HCT116 (cell line): ENCODE measurements at regions not wholly inside any gene's neighbourhood (a gene's known extent, or its start where the extent isn't known, plus 50 kb on each side); places are given as distances from the start of the nearest gene placed in this dataset.

Source experiments
- ATAC-seq: fragments of 200-7000 bp; cut with Tn5 transposase; 2 replicates; pipeline ENCODE4 v1.9.1; 2020; ENCODE audit warnings: mild to moderate bottlenecking, moderate library complexity
- BruUV-seq: library from RNA; stranded (reverse); fragments of 400-500 nt; replicated peaks from 2 replicates; lab custom pipeline; 2021; lab: Mats Ljungman, UMichigan
- CTCF ChIA-PET: fragments of 300-600 bp; sonication (Branson Sonifier 250); formaldehyde crosslinking; loops from one replicate; lab custom pipeline; 2021; ENCODE audit warnings: antibody characterized with exemption; lab: Charles Lee
- POLR2A ChIA-PET: fragments of 300-600, 350-600 bp; sonication (Branson Sonifier 250); formaldehyde crosslinking; loops from one replicate; lab custom pipeline; 2021; ENCODE audit warnings: antibody characterized with exemption; lab: Charles Lee
- RAD21 ChIA-PET, 2 experiments: fragments of 300-600 bp; sonication (Branson Sonifier 250); formaldehyde crosslinking; loops; one replicate each; lab custom pipeline; 2023; ENCODE audit warnings: low total read pairs in 2 of 2; ENCODE audit not compliant: uncharacterized antibody in 2 of 2, unreplicated experiment in 2 of 2, low non-redundant PET in 1 of 2; lab: Charles Lee
- DNase-seq: peaks from one replicate; pipeline ENCODE4 v3.0.0-alpha.2; 2010; ENCODE audit warnings: low read depth, low spot score
- H2AFZ ChIP-seq: fragments of 200-600 bp; shearing (Covaris generic), sonication (generic); 2 replicates; pipeline ENCODE4 v1.6.1; 2017; ENCODE audit warnings: low read depth, mixed run types, mixed read lengths, antibody characterized with exemption, low read length; ENCODE audit not compliant: poor library complexity, severe bottlenecking
- H3K27ac ChIP-seq: 2 replicates; pipeline ENCODE4 v1.5.1; 2012; ENCODE audit warnings: low read depth, low read length
- H3K27me3 ChIP-seq: fragments of 200-600 bp; sonication (generic); 2 replicates; pipeline ENCODE4 v1.6.1; 2016; ENCODE audit warnings: mixed run types, low read length, mixed read lengths; ENCODE audit not compliant: insufficient read depth
- H3K36me3 ChIP-seq, 2 experiments: fragments of 200-500 bp in 1 of 2; fragments of 200-600 bp in 1 of 2; sonication (Bioruptor generic) in 1 of 2; sonication (generic) in 1 of 2; 2 replicates each; pipeline versions ENCODE4 v1.5.1 to v1.6.1; 2014 to 2016; ENCODE audit warnings: low read length in 2 of 2, inconsistent platforms in 1 of 2, mixed read lengths in 1 of 2, mixed run types in 1 of 2; ENCODE audit not compliant: insufficient read depth in 2 of 2, control insufficient read depth in 1 of 2
- H3K4me1 ChIP-seq, 2 experiments: fragments of 200-600 bp in 1 of 2; sonication (generic) in 1 of 2; 2 replicates each; pipeline versions ENCODE4 v1.5.1 to v1.6.1; 2012 to 2017; ENCODE audit warnings: low read length in 2 of 2, inconsistent platforms in 1 of 2, mild to moderate bottlenecking in 1 of 2, mixed read lengths in 1 of 2, mixed run types in 1 of 2, moderate library complexity in 1 of 2; ENCODE audit not compliant: insufficient read depth in 2 of 2, control insufficient read depth in 1 of 2
- H3K4me2 ChIP-seq: fragments of 200-600 bp; sonication (generic); 2 replicates; pipeline ENCODE4 v1.6.1; 2017; ENCODE audit warnings: mixed run types, low read length, mixed read lengths
- H3K4me3 ChIP-seq, 2 experiments: fragments of 200-600 bp in 1 of 2; sonication (generic) in 1 of 2; replicated peaks in 1 of 2; 2 replicates each; pipeline ENCODE4 v1.5.1; 2011 to 2016; ENCODE audit warnings: low read length in 2 of 2, control low read depth in 1 of 2, low read depth in 1 of 2, mild to moderate bottlenecking in 1 of 2, mixed read lengths in 1 of 2, mixed run types in 1 of 2
- H3K79me2 ChIP-seq: fragments of 200-600 bp; sonication (generic); 2 replicates; pipeline ENCODE4 v1.6.1; 2017; ENCODE audit warnings: mild to moderate bottlenecking, mixed run types, low read length, moderate library complexity, mixed read lengths; ENCODE audit not compliant: insufficient read depth
- H3K9ac ChIP-seq: fragments of 200-600 bp; sonication (generic); 2 replicates; pipeline ENCODE4 v1.6.1; 2016; ENCODE audit warnings: low read length, mixed read lengths
- H3K9me2 ChIP-seq: fragments of 200-600 bp; sonication (generic), shearing (Covaris generic); 2 replicates; pipeline ENCODE4 v1.6.1; 2017; ENCODE audit warnings: mixed run types, mild to moderate bottlenecking, moderate library complexity; ENCODE audit not compliant: insufficient read depth
- H3K9me3 ChIP-seq, 2 experiments: fragments of 200-500 bp in 1 of 2; fragments of 200-600 bp in 1 of 2; sonication (Bioruptor generic) in 1 of 2; sonication (generic) in 1 of 2; 2 replicates each; pipeline ENCODE4 v1.6.1; 2014 to 2017; ENCODE audit warnings: low read length in 2 of 2, mixed read lengths in 2 of 2, inconsistent platforms in 1 of 2, low read depth in 1 of 2, mild to moderate bottlenecking in 1 of 2, mixed run types in 1 of 2, moderate library complexity in 1 of 2; ENCODE audit not compliant: control insufficient read depth in 1 of 2, insufficient read depth in 1 of 2
- H4K20me1 ChIP-seq: fragments of 200-600 bp; sonication (generic), shearing (Covaris generic); 2 replicates; pipeline ENCODE4 v1.6.1; 2017; ENCODE audit warnings: mixed run types, mild to moderate bottlenecking, moderate library complexity; ENCODE audit not compliant: insufficient read depth
- CEBPB ChIP-seq: IDR thresholded peaks from 2 replicates; pipeline ENCODE4 v1.6.1; 2012; ENCODE audit warnings: low read depth
- POLR2AphosphoS5 ChIP-seq: IDR thresholded peaks from 2 replicates; pipeline ENCODE4 v1.6.1; 2011; ENCODE audit warnings: mild to moderate bottlenecking, low read depth, low read length, moderate library complexity
- RAD21 ChIP-seq: IDR thresholded peaks from 2 replicates; pipeline ENCODE4 v1.6.1; 2012; ENCODE audit warnings: low read depth, mild to moderate bottlenecking
- intact Hi-C: fragments of 100-400 bp; cut with micrococcal nuclease; formaldehyde crosslinking; loops from 2 replicates; pipeline ENCODE4 v1.10.0; 2022
- TF ChIP-seq, protein P1 (sequence below): IDR thresholded peaks from 2 replicates; pipeline ENCODE4 v1.6.1; 2012; ENCODE audit warnings: low read depth
- TF ChIP-seq, protein P2 (sequence below), 3 experiments: fragments of 200-600 bp in 1 of 3; sonication (generic) in 1 of 3; IDR thresholded peaks in 2 of 3; conservative IDR thresholded peaks in 1 of 3; 2 replicates each; pipeline ENCODE4 v1.5.1; 2012 to 2017; ENCODE audit warnings: low read depth in 2 of 3, low read length in 2 of 3, antibody characterized with exemption in 1 of 3, borderline replicate concordance in 1 of 3, control low read depth in 1 of 3, mild to moderate bottlenecking in 1 of 3, mixed read lengths in 1 of 3, mixed run types in 1 of 3, moderate library complexity in 1 of 3; ENCODE audit not compliant: insufficient read depth in 1 of 3

DNA sequence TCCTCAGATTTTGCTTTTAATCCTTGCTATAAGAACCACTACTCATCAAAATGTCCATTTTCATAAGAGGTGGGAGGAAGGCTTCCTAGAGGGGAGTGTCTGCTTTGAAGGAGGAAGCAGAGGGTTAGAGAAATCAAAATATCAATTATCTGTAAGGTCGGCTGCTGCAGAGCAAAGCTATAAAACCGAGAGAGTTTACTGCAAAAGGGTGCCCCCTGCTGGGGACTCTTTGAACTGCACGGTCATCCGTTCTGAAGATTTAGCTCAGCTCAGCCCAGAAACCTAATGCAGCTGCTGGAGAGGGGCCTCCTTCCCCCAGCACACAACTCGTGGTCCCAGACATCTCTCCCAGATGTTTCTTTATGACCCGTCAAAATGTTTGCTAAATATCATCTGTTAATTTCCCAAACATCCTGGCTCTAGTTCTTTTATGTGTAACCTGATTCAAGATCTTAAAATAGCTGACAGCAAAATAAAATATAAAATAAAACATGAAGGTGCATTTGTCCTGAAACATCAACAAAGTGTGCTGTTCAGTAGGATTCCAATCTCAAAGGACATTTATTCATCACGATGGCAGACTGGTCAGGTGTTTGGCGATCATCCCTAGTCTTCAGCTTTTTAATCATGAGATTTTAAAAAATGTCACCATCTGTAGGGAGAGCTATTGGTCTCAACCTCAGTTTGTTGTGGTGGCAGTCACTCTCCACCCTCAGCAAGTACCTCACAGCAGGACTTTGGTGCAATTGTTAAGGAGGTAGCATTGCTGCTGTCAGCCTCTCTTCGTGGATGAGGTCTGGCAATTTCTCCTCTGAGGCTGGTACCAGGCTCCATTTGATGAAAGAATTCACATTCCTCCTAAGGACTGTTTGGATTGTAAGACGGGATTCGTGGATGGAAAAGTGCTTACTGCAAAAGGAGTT lies 185.9 kb downstream of the MTX2 start:
- no TSS peak for BruUV-seq
- peak overlapping the region; percentile 44 for H2AFZ ChIP-seq
- H3K27me3 ChIP-seq: no peaks in the 10 kb centered on the region
- no peak overlapping the region for H3K9ac ChIP-seq
- peak; percentile 90 for ATAC-seq
- H3K9me3 ChIP-seq: no peaks in the 10 kb centered on the region
- H3K4me2 ChIP-seq: peak overlapping the region; percentile 7; the same call in 1 of the 2 replicates
- H3K79me2 ChIP-seq: no peaks in the 10 kb centered on the region
- no peaks in the 10 kb centered on the region for H4K20me1 ChIP-seq
- POLR2A ChIA-PET: interaction anchor here (0.7 to 1.1 kb wide), 3 partner anchors 18 to 319 kb away, joined by 3 to 4 read pairs (median 4); no protein-coding TSS in a partner anchor
- H3K36me3 ChIP-seq: no peaks in the 10 kb centered on the region
- intact Hi-C loops: loop anchor here (1.0 to 10.0 kb wide), 4 partner anchors 184 to 690 kb away; no protein-coding TSS in a partner anchor
- TF ChIP-seq POLR2AphosphoS5: no peak
- TF ChIP-seq, protein P1, sequence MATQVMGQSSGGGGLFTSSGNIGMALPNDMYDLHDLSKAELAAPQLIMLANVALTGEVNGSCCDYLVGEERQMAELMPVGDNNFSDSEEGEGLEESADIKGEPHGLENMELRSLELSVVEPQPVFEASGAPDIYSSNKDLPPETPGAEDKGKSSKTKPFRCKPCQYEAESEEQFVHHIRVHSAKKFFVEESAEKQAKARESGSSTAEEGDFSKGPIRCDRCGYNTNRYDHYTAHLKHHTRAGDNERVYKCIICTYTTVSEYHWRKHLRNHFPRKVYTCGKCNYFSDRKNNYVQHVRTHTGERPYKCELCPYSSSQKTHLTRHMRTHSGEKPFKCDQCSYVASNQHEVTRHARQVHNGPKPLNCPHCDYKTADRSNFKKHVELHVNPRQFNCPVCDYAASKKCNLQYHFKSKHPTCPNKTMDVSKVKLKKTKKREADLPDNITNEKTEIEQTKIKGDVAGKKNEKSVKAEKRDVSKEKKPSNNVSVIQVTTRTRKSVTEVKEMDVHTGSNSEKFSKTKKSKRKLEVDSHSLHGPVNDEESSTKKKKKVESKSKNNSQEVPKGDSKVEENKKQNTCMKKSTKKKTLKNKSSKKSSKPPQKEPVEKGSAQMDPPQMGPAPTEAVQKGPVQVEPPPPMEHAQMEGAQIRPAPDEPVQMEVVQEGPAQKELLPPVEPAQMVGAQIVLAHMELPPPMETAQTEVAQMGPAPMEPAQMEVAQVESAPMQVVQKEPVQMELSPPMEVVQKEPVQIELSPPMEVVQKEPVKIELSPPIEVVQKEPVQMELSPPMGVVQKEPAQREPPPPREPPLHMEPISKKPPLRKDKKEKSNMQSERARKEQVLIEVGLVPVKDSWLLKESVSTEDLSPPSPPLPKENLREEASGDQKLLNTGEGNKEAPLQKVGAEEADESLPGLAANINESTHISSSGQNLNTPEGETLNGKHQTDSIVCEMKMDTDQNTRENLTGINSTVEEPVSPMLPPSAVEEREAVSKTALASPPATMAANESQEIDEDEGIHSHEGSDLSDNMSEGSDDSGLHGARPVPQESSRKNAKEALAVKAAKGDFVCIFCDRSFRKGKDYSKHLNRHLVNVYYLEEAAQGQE: no peak
- TF ChIP-seq RAD21: peak; percentile 86
- TF ChIP-seq, protein P2, sequence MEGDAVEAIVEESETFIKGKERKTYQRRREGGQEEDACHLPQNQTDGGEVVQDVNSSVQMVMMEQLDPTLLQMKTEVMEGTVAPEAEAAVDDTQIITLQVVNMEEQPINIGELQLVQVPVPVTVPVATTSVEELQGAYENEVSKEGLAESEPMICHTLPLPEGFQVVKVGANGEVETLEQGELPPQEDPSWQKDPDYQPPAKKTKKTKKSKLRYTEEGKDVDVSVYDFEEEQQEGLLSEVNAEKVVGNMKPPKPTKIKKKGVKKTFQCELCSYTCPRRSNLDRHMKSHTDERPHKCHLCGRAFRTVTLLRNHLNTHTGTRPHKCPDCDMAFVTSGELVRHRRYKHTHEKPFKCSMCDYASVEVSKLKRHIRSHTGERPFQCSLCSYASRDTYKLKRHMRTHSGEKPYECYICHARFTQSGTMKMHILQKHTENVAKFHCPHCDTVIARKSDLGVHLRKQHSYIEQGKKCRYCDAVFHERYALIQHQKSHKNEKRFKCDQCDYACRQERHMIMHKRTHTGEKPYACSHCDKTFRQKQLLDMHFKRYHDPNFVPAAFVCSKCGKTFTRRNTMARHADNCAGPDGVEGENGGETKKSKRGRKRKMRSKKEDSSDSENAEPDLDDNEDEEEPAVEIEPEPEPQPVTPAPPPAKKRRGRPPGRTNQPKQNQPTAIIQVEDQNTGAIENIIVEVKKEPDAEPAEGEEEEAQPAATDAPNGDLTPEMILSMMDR (IDR thresholded peaks at IDR 0.05 in 2 of 3, conservative IDR thresholded peaks at IDR 0.05 in 1 of 3; ENCODE audit: borderline replicate concordance in 1 of 3, insufficient read depth in 1 of 3, low read depth in 2 of 3, low read length in 2 of 3): peak; percentile 85 to 91 (median 85)
- TF ChIP-seq CEBPB: no peak
- TF ChIP-seq, all 23 proteins: peak for 2
- ChIA-PET CTCF (interaction anchor here (0.6 to 3.9 kb wide), 38 partner anchors 8 to 693 kb away, joined by 3 to 109 read pairs (median 5); partner anchors contain the start of gene HOXD8), RAD21 (interaction anchor here (0.6 to 1.3 kb wide), 13 partner anchors 9 to 635 kb away, joined by 3 to 16 read pairs (median 3); no protein-coding TSS in a partner anchor)
- peak; percentile 45 for DNase-seq
- H3K4me3 ChIP-seq: no peak overlapping the region
- H3K9me2 ChIP-seq: no peaks in the 10 kb centered on the region
- 0 out of 4 replicates have a peak, but pooled peaks cover 0 to 3% of the 10 kb centered on the region in 2 experiments for H3K4me1 ChIP-seq
- H3K27ac ChIP-seq: no peak overlapping the region
